ENCODE measurements at regions not wholly inside any gene's neighbourhood (a gene's known extent, or its start where the extent isn't known, plus 50 kb on each side); places are given as distances from the start of the nearest gene placed in this dataset.

DNA sequence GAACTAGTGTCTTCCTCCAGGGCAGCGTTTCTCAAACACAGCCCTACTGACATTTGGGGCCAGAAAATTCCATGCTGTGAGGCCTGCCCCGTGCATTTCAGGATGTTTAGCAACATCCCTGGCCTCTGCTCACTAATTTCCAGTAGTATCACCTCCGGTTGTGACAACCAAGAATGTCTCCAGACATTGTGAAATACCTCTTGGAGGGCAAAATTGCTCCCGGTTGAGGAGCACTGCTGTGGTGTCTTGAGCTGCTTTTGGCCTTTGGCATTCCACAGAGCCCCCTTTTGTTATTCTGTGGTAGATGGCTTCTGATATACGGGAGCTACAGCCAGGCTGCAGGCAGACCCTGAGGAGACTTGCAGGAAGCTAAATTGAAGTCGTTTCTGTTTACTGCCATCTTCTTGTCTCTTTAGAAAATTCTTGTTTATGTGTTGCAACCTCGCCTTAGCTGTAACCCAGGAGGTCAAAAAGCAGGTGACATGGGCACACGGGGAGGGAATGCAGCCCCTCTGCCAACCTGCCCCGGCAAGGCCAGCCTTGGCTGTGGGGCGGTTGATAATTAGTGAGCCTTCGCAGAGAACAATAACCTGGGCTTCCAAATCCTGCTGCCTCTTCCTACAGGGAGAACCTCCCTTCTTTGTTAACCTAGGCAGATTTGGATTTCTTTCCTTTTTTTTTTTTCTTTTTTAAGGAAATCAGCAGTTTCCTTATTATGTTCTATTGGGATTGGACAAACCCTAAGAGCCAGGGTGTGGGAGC, 74.7 kb upstream of the AKT3 start:
- ChIA-PET CTCF (interaction anchor here (1.1 kb wide), 1 partner anchor 348 kb away, joined by 5 read pairs; no protein-coding TSS in a partner anchor), POLR2A (interaction anchor here (0.5 kb wide), 1 partner anchor 40 kb away, joined by 5 read pairs; no protein-coding TSS in a partner anchor)
- DNase-seq (ENCODE audit: low read depth, low spot score) = no peak
- Histone ChIP-seq H3K27me3 (ENCODE audit: control insufficient read depth, insufficient read depth, low read length) (no peaks in the 10 kb centered on the region), H3K27ac (ENCODE audit: low read depth, low read length) (no peak overlapping the region), H3K4me3 (ENCODE audit: low read depth, low read length) (no peak overlapping the region), H3K9me3 (ENCODE audit: control insufficient read depth, insufficient read depth, low read length) (peaks cover 3% of the 10 kb centered on the region; the same call in 1 of the 2 replicates)
- TF ChIP-seq, protein P1, sequence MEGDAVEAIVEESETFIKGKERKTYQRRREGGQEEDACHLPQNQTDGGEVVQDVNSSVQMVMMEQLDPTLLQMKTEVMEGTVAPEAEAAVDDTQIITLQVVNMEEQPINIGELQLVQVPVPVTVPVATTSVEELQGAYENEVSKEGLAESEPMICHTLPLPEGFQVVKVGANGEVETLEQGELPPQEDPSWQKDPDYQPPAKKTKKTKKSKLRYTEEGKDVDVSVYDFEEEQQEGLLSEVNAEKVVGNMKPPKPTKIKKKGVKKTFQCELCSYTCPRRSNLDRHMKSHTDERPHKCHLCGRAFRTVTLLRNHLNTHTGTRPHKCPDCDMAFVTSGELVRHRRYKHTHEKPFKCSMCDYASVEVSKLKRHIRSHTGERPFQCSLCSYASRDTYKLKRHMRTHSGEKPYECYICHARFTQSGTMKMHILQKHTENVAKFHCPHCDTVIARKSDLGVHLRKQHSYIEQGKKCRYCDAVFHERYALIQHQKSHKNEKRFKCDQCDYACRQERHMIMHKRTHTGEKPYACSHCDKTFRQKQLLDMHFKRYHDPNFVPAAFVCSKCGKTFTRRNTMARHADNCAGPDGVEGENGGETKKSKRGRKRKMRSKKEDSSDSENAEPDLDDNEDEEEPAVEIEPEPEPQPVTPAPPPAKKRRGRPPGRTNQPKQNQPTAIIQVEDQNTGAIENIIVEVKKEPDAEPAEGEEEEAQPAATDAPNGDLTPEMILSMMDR (IDR thresholded peaks at IDR 0.05; ENCODE audit: low read depth, low read length) = no peak

GRCh38 chr1:243924188-243924587, 74.1 kb upstream of the AKT3 start:
- ChIA-PET POLR2A (no interaction called here), CTCF (interaction anchor here (1.1 kb wide), 1 partner anchor 348 kb away, joined by 5 read pairs; no protein-coding TSS in a partner anchor)
- no peak for DNase-seq (ENCODE audit: low read depth, low spot score)

DNA sequence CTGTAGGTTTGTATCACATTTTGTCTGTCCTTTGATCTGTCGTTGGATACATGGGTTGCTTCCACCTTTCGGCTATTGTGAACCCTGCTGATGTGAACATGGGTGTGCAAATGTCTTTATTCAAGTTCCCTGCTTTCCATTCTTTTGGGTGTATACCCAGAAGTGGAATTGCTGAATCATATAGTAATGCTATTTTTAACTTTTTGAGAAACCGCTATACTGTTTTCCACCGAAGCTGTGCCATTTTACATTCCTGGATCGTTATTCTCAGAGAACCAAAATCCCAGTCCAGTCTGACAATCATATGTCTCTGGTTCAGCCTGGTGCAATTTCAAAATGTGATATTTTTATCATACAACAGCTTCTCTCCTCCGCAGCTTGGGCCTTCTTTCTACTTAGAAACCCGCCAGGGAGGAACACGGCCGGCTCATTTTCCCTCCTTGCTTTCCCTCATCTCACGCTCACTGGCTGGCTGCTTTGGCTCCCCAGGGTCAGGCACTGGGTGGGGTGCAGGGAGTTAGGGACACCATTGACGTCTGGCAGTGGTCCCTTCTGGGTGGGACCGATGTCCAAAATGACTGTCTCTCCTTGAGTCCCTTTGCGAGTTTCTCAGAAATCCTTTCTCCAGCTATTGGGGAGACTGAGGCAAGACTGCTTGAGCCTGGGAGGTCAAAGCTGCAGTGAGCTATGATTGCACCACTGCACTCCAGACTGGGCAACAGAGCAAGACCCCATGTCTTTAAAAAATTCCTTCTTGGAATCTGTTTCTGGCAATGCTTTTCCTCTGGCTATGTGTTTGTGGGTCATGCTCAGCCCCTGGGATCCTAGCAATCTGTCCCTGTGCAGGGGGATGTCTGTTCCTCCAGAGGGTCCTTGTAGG, 73.5 kb upstream of the AKT3 start:
- H3K9me3 ChIP-seq (ENCODE audit: control insufficient read depth, insufficient read depth, low read length) = peaks cover 3% of the 10 kb centered on the region; the same call in 1 of the 2 replicates
- H3K27ac ChIP-seq (ENCODE audit: low read depth, low read length) = peak overlapping the region; percentile 11
- ChIA-PET POLR2A (no interaction called here), CTCF (no interaction called here)
- no peak overlapping the region for H3K4me3 ChIP-seq (ENCODE audit: low read depth, low read length)
- H3K27me3 ChIP-seq (ENCODE audit: control insufficient read depth, insufficient read depth, low read length) = no peaks in the 10 kb centered on the region
- TF ChIP-seq, protein P1 (IDR thresholded peaks at IDR 0.05; ENCODE audit: low read depth, low read length) = no peak
- no peak for DNase-seq (ENCODE audit: low read depth, low spot score)

More at GRCh38 chr1:243924188-243924587, 74.1 kb upstream of the AKT3 start:
- Histone ChIP-seq H3K27ac (ENCODE audit: low read depth, low read length) (no peak overlapping the region), H3K4me3 (ENCODE audit: low read depth, low read length) (no peak overlapping the region), H3K27me3 (ENCODE audit: control insufficient read depth, insufficient read depth, low read length) (no peaks in the 10 kb centered on the region), H3K9me3 (ENCODE audit: control insufficient read depth, insufficient read depth, low read length) (peaks cover 3% of the 10 kb centered on the region; the same call in 1 of the 2 replicates)
- TF ChIP-seq, protein P1 (IDR thresholded peaks at IDR 0.05; ENCODE audit: low read depth, low read length) = no peak

- H3K9me3 ChIP-seq (ENCODE audit: control insufficient read depth, insufficient read depth, low read length) = peaks cover 3% of the 10 kb centered on the region; the same call in 1 of the 2 replicates
- TF ChIP-seq, protein P1 (IDR thresholded peaks at IDR 0.05; ENCODE audit: low read depth, low read length) = no peak
- no peak overlapping the region for H3K4me3 ChIP-seq (ENCODE audit: low read depth, low read length)
- H3K27ac ChIP-seq (ENCODE audit: low read depth, low read length) = no peak overlapping the region
- no peak for DNase-seq (ENCODE audit: low read depth, low spot score)
- POLR2A ChIA-PET = no interaction called here
- CTCF ChIA-PET = no interaction called here
- H3K27me3 ChIP-seq (ENCODE audit: control insufficient read depth, insufficient read depth, low read length) = no peaks in the 10 kb centered on the region
These were observed 71.1 kb upstream of the AKT3 start for GRCh38 chr1:243921111-243921510.

Measured in AG04450 (cell line).